Duodenal mucosa (tissue), 2 donors: ENCODE measurements at regions not wholly inside any gene's neighbourhood (a gene's known extent, or its start where the extent isn't known, plus 50 kb on each side); places are given as distances from the start of the nearest gene placed in this dataset.

Experiments
- H3K27ac ChIP-seq: one replicate; pipeline ENCODE4 v1.7.0; 2013; ENCODE audit warnings: low read depth, low read length
- H3K27me3 ChIP-seq, 2 donors: one replicate each; pipeline ENCODE4 v1.7.0; 2013; ENCODE audit warnings: low read length in 2 of 2, control low read depth in 1 of 2; ENCODE audit not compliant: insufficient read depth in 2 of 2, control insufficient read depth in 1 of 2
- H3K36me3 ChIP-seq, 2 donors: one replicate each; pipeline ENCODE4 v1.7.0; 2013; ENCODE audit warnings: low read length in 2 of 2, control low read depth in 1 of 2; ENCODE audit not compliant: insufficient read depth in 2 of 2, control insufficient read depth in 1 of 2
- H3K4me1 ChIP-seq, 2 donors: one replicate each; pipeline ENCODE4 v1.7.0; 2013; ENCODE audit warnings: low read length in 2 of 2, control low read depth in 1 of 2; ENCODE audit not compliant: insufficient read depth in 2 of 2, control insufficient read depth in 1 of 2
- H3K4me3 ChIP-seq, 2 donors: one replicate each; pipeline ENCODE4 v1.7.0; 2013; ENCODE audit warnings: low read length in 2 of 2, low read depth in 1 of 2
- H3K9ac ChIP-seq, 2 donors: one replicate each; pipeline ENCODE4 v1.7.0; 2013; ENCODE audit warnings: low read length in 2 of 2, low read depth in 1 of 2
- H3K9me3 ChIP-seq, 2 donors: one replicate each; pipeline ENCODE4 v1.7.0; 2013; ENCODE audit warnings: low read length in 2 of 2, control low read depth in 1 of 2; ENCODE audit not compliant: control insufficient read depth in 1 of 2

DNA sequence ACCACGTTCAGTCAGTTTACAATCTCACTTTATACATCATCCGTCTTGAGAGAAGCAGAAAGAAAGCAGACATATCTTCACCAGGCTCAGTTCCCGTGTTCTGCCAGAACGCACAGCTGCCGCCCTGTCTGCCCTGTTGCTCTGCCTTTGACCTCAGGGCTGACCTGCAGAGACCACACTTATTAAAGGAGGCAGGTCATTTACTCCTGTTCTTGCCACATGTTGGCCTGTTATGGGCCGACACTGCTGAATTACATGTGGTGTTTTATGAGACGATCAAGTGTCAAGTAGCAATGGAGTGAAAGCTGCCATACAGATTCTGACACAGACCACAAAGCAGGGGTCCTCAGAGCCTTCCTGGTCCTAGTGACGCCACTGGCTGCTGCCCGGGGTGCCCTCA is 232.2 kb downstream of the TTC32 start:
- H3K9me3 ChIP-seq, result no peaks in the 10 kb centered on the region
- H3K27ac ChIP-seq, result no peak overlapping the region
- no peaks in the 10 kb centered on the region for H3K27me3 ChIP-seq
- no peaks in the 10 kb centered on the region for H3K36me3 ChIP-seq
- no peaks in the 10 kb centered on the region for H3K4me1 ChIP-seq
- no peak overlapping the region for H3K4me3 ChIP-seq
- H3K9ac ChIP-seq, result no peak overlapping the region

DNA sequence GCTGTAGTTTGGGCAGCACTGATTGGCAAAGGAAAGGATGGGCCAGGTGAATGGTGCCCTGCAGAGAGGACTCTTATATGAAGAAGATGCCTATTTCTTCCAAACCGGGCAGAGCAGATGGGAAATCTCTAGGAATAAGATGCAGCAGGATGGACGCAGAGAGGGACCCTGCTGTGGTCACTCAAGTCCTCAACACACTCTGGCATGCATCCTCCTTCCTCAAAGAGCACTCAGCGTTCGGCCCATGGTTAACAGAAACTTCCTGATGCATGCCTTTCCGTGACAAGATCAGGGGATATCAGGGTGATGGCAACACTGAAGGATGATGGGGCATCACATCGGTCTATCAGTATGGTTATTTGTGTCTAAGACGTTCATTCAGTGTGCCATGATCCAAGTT is 232.7 kb downstream of the TTC32 start:
- Histone ChIP-seq H3K27ac (no peak overlapping the region), H3K36me3 (no peaks in the 10 kb centered on the region), H3K9ac (no peak overlapping the region), H3K4me3 (no peak overlapping the region), H3K9me3 (no peaks in the 10 kb centered on the region), H3K27me3 (no peaks in the 10 kb centered on the region), H3K4me1 (no peaks in the 10 kb centered on the region)

GRCh38 chr2:19667536-19667949 is 234.2 kb downstream of the TTC32 start:
- H3K9ac ChIP-seq, result no peak overlapping the region
- no peaks in the 10 kb centered on the region for H3K9me3 ChIP-seq
- no peaks in the 10 kb centered on the region for H3K36me3 ChIP-seq
- no peaks in the 10 kb centered on the region for H3K4me1 ChIP-seq
- no peak overlapping the region for H3K4me3 ChIP-seq
- no peak overlapping the region for H3K27ac ChIP-seq
- no peaks in the 10 kb centered on the region for H3K27me3 ChIP-seq

DNA sequence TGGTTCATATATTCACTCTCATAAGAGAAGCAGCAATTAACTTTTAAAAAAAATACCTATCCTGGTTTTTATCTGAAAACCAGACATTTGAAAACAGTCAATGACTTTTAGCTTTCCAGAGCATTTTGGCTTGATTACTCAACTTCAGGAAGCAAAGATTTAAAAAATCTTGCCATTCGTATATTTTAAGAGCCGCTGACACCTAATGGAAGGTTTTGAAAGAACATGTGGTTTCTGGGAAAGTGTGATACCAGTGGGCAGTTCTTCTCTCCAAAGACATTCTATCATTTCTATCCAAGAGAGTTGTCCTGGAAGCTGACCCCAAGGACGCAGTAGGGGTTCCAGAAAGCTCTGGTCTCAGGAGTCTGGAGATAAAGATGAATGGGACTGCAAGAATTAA is 234.7 kb downstream of the TTC32 start:
- H3K27me3 ChIP-seq, result no peaks in the 10 kb centered on the region
- no peak overlapping the region for H3K4me3 ChIP-seq
- H3K36me3 ChIP-seq, result no peaks in the 10 kb centered on the region
- H3K9me3 ChIP-seq, result no peaks in the 10 kb centered on the region
- no peak overlapping the region for H3K27ac ChIP-seq
- H3K4me1 ChIP-seq, result no peaks in the 10 kb centered on the region
- H3K9ac ChIP-seq, result no peak overlapping the region

GRCh38 chr2:19664646-19665045 is 237.1 kb downstream of the TTC32 start:
- Histone ChIP-seq H3K9me3 (no peaks in the 10 kb centered on the region), H3K4me3 (no peak overlapping the region), H3K36me3 (no peaks in the 10 kb centered on the region), H3K9ac (no peak overlapping the region), H3K4me1 (no peaks in the 10 kb centered on the region), H3K27ac (no peak overlapping the region), H3K27me3 (no peaks in the 10 kb centered on the region)

GRCh38 chr2:19659024-19659792 is 242.6 kb downstream of the TTC32 start:
- Histone ChIP-seq H3K9ac (no peak overlapping the region), H3K36me3 (no peaks in the 10 kb centered on the region), H3K27me3 (no peaks in the 10 kb centered on the region), H3K9me3 (no peaks in the 10 kb centered on the region), H3K4me1 (no peaks in the 10 kb centered on the region), H3K4me3 (no peak overlapping the region), H3K27ac (no peak overlapping the region)

GRCh38 chr2:19656011-19656410 is 245.8 kb downstream of the TTC32 start:
- no peaks in the 10 kb centered on the region for H3K36me3 ChIP-seq
- no peak overlapping the region for H3K27ac ChIP-seq
- H3K4me1 ChIP-seq, result no peaks in the 10 kb centered on the region
- no peak overlapping the region for H3K9ac ChIP-seq
- no peaks in the 10 kb centered on the region for H3K9me3 ChIP-seq
- no peak overlapping the region for H3K4me3 ChIP-seq
- no peaks in the 10 kb centered on the region for H3K27me3 ChIP-seq

DNA sequence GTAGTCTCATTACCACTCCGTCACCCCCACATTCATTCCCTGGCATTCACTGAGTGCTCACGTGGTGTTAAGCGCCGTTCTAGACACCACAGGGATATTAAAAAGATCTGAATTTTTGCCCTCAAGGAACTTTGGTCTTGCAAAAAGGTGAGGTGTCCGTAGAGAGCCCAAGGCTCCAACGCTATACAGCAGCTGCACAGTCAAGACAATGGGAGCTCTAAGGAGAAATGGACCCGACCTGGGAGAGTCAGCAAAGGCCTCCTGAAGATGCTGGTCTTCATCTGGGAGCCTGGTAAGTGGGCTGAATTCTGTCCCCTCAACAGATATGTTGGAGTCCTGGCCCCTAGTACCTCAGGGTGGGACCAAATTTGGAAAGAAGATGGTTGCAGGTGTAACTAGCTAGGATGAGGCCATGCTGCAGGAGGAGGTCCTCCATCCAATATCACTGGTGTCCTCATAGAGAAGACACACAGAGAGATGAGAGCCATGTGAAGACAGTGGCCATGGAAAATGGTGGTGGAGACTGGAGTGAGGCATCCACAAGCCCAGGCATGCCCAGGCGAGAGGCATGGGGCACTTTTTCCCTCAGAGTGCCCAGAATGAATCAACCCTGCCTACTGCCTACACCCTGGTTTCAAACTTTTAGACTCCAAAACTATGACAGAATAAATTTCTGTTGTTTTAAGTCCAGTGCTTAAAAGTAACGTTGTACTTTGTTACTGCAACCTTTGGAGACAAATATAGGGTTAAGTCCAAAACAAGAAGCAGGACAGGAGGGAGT is 247.3 kb downstream of the TTC32 start:
- no peaks in the 10 kb centered on the region for H3K9me3 ChIP-seq

GRCh38 chr2:19653509-19653908 is 248.3 kb downstream of the TTC32 start:
- H3K4me3 ChIP-seq, result no peak overlapping the region
- no peaks in the 10 kb centered on the region for H3K9me3 ChIP-seq
- H3K27me3 ChIP-seq, result no peaks in the 10 kb centered on the region
- no peaks in the 10 kb centered on the region for H3K4me1 ChIP-seq
- H3K36me3 ChIP-seq, result no peaks in the 10 kb centered on the region
- no peak overlapping the region for H3K9ac ChIP-seq
- H3K27ac ChIP-seq, result no peak overlapping the region

More for the DNA sequence above, 247.3 kb downstream of the TTC32 start:
- no peaks in the 10 kb centered on the region for H3K27me3 ChIP-seq
- no peak overlapping the region for H3K9ac ChIP-seq
- no peaks in the 10 kb centered on the region for H3K4me1 ChIP-seq
- no peaks in the 10 kb centered on the region for H3K36me3 ChIP-seq
- H3K4me3 ChIP-seq, result no peak overlapping the region
- H3K27ac ChIP-seq, result no peak overlapping the region

- H3K9me3 ChIP-seq, result no peaks in the 10 kb centered on the region
- H3K9ac ChIP-seq, result no peak overlapping the region
- no peaks in the 10 kb centered on the region for H3K36me3 ChIP-seq
- no peak overlapping the region for H3K27ac ChIP-seq
- H3K4me1 ChIP-seq, result no peaks in the 10 kb centered on the region
- H3K4me3 ChIP-seq, result no peak overlapping the region
- no peaks in the 10 kb centered on the region for H3K27me3 ChIP-seq
These were observed 249.0 kb downstream of the TTC32 start for GRCh38 chr2:19652811-19653210.
